ENCODE measurements at regions not wholly inside any gene's neighbourhood (a gene's known extent, or its start where the extent isn't known, plus 50 kb on each side); places are given as distances from the start of the nearest gene placed in this dataset.

DNA sequence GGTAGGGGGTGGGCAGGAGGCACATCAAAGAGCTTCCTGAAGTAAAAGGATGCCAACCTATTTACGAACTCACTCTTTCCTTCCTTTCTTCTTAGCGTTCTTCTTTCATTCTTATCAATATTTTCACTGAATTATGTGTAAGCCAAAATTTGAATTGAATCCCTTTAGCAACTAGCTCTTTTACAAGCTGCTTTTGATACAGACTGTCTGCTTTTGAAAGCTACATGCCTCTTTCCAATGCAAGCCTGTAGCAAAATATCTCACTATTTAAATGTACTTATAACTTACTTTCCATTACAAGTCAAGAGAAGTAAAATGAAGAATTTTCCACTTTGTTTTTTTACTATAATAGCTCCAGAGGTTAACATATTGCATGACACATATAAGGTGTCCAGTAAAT, 186.6 kb downstream of the NXPE2 start:
- DNase-seq (ENCODE audit: extremely low read depth, low read depth) = no peak
- TF ChIP-seq CTCF (IDR thresholded peaks at IDR 0.05; ENCODE audit: low read depth, low read length) = no peak

DNA sequence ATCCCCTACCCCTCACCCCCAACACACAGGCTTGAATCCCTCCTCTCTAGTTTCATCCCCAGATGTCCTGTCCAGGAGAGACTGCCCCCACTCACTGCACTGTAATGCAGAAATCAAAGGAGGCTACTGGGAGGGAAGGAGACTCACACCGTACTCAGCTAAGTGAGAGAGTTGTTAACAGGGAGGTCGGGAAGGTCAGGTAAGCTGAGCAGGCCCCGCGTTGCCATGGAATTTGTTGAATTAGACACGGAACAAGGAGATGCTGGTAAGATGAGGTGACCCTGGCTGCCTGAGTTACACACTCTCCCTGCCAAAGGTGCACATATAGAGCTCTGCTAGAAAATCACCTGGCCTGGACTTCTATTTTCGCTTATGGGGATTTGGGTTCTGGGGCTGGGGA, 197.9 kb downstream of the NXPE2 start:
- DNase-seq (ENCODE audit: extremely low read depth, low read depth) = no peak
- no peak for TF ChIP-seq CTCF (IDR thresholded peaks at IDR 0.05; ENCODE audit: low read depth, low read length)

DNA sequence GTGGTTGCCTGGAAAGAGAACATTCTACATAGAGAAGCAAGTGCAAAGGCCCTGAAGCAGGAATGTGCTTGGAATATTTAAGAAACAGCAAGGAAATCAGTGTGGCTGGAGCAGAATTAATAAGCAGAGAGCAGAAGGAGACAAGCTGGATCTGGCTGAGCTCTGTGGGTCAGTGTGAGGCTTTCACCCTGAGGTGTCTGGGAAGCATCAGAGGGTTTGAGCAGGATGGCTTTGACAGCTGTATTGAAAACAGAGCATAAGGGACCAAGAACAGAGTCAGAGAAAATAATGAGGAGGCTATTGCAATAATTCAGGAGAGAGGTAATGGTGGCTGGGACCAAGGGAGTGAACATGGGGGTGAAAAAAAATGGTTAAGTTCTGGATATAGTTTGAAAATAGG, 199.6 kb downstream of the NXPE2 start:
- no peak for DNase-seq (ENCODE audit: extremely low read depth, low read depth)
- TF ChIP-seq CTCF (IDR thresholded peaks at IDR 0.05; ENCODE audit: low read depth, low read length) = no peak

GRCh38 chr11:114880442-114880841, 202.1 kb downstream of the NXPE2 start:
- TF ChIP-seq CTCF (IDR thresholded peaks at IDR 0.05; ENCODE audit: low read depth, low read length) = no peak
- no peak for DNase-seq (ENCODE audit: extremely low read depth, low read depth)

GRCh38 chr11:114883472-114883871, 205.1 kb downstream of the NXPE2 start:
- no peak for DNase-seq (ENCODE audit: extremely low read depth, low read depth)
- no peak for TF ChIP-seq CTCF (IDR thresholded peaks at IDR 0.05; ENCODE audit: low read depth, low read length)

DNA sequence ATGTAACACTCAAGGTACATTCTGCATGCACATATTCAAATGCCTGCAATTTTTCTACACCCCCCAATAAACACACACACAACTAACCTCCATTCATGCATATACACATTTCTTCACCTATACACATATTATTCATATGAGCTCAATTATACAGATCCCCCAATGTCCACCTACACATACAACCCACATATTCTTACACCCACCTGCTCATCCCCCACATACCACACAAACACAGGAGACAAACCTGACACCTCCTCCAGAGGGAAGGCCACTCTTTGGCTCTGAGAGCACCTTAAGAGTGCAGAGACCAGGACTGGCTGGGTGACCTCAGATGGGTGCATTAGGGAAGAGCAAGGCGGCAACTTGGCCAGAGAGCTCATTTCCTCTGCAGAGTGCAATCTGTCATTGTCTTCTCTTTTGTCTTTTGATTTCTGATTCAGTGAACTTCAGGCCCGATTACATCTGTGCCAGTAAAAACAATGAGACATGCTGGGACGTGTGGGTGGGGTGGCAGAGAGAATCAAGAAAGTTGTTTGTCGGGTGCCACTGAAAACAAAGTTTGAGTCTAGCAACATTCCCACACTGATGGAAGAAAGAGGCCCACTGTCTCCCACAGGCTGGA, 208.4 kb downstream of the NXPE2 start:
- DNase-seq (ENCODE audit: extremely low read depth, low read depth) = no peak

GRCh38 chr11:114889594-114890011, 211.3 kb downstream of the NXPE2 start:
- TF ChIP-seq CTCF (IDR thresholded peaks at IDR 0.05; ENCODE audit: low read depth, low read length) = no peak
- no peak for DNase-seq (ENCODE audit: extremely low read depth, low read depth)

More for the DNA sequence above, 208.4 kb downstream of the NXPE2 start:
- TF ChIP-seq CTCF (IDR thresholded peaks at IDR 0.05; ENCODE audit: low read depth, low read length) = no peak
